DMS 273 treated with DMSO at 0.1 percent for 48 hours (cell line): ENCODE measurements at regions not wholly inside any gene's neighbourhood (a gene's known extent, or its start where the extent isn't known, plus 50 kb on each side); places are given as distances from the start of the nearest gene placed in this dataset.

Source experiments
- DNase-seq: peaks from one replicate; lab custom pipeline; 2025; lab: John Stamatoyannopoulos, UW

GRCh38 chr2:150542692-150543091, 55.2 kb upstream of the RND3 start:
- no peak for DNase-seq

GRCh38 chr2:150542172-150542571, 54.7 kb upstream of the RND3 start:
- DNase-seq = no peak

- DNase-seq = no peak
Measured at GRCh38 chr2:150538651-150539201, 51.3 kb upstream of the RND3 start.
